LNCAP (cell line): ENCODE measurements at regions not wholly inside any gene's neighbourhood (a gene's known extent, or its start where the extent isn't known, plus 50 kb on each side); places are given as distances from the start of the nearest gene placed in this dataset.

Source experiments
- CTCF ChIP-seq: fragments of 450-650 bp; IDR thresholded peaks from 2 replicates; pipeline ENCODE4 v1.5.1; 2017; ENCODE audit warnings: mild to moderate bottlenecking

GRCh38 chr10:130472236-130472635 is 336.0 kb downstream of the GLRX3 start:
- no peak for TF ChIP-seq CTCF

- no peak for TF ChIP-seq CTCF
Measured at GRCh38 chr10:130474591-130474990, 338.4 kb downstream of the GLRX3 start.

DNA sequence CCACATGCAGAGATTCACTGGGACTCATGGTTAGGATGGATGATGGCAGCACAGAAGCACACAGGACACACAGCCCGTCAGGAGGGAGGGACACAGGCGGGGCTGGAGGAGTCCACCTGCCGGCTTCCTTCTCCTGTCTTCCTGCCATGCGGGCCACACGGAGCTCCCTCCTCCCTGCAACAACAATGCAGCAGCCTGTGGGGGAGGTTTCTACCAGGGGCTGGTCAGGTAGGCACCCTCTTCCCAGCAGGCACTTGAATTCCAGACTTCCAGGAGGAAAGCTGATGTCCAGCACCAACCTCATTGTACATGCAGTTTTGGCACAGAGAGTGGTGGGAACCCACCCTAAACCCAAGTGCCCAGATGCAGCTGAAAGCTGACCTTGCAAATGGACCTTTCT is 341.2 kb downstream of the GLRX3 start:
- no peak for TF ChIP-seq CTCF

- TF ChIP-seq CTCF: no peak
Measured at GRCh38 chr10:130479146-130479545, 343.0 kb downstream of the GLRX3 start.

DNA sequence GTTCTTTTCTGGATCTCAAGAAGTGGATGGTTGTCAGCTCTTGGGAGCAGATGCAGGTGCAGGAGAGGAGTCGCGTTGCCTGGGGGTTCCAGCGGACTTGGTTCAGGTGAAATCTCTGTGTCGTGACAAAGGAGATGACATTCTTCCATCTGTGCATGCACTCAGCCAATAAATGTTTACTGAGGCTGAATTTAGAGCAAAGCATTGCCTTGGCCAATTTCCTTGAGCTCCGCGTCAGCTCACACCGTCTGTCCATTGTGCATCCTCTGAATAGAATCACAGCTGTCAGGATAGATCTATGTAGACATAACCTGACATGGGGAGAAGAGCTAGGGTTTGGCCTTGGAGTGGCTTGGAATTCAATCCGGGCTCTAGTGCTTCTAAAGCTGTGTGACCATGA is 343.7 kb downstream of the GLRX3 start:
- no peak for TF ChIP-seq CTCF

DNA sequence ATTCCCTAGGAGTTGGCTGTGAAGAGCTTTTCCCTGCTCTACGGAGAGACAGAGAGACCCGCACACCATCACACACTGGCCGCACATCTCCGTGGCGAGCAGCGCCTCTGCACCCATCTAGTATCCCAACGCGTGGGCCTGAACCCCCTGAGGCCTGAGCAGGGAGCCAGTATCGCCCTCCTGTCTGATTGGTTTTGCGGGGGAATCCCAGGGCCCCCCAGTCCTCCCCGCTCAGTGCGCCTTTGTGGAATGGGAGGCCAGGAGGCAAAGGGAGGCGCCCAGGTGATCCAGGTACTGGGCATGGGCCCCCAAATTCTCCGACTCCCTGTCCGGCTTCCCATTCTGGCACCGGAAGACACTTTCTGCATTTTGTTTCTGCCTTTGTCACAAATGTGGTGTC is 344.3 kb downstream of the GLRX3 start:
- TF ChIP-seq CTCF: no peak

- no peak for TF ChIP-seq CTCF
Measured at GRCh38 chr10:130481076-130481930, 345.1 kb downstream of the GLRX3 start.
